ENCODE measurements at regions not wholly inside any gene's neighbourhood (a gene's known extent, or its start where the extent isn't known, plus 50 kb on each side); places are given as distances from the start of the nearest gene placed in this dataset.

DNA sequence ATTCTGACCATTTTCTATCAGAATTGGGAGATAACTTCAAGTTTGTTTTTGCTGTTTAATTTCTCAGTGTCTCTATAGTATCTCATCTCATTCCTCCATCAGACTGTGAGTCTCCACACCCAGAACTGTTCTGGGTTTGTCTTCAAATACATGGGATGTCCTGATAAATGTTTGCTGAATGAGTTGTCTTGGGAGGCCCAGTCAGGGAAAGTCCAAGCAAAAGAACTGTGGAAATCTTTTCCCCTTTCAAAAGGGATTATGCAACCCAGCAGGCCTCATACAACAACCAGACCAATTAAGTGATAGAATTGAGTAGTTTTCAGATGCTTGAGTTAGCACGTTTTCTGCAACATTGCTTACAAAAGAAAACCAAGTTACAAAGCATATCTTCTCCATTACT, 324.4 kb downstream of the BRINP1 start:
- DNase-seq, result no peak

GRCh38 chr9:119047513-119048307, 321.5 kb downstream of the BRINP1 start:
- no peak for DNase-seq

- no peak for DNase-seq
Observed at GRCh38 chr9:119050281-119050680, 319.0 kb downstream of the BRINP1 start.

GRCh38 chr9:119052339-119053030, 316.8 kb downstream of the BRINP1 start:
- no peak for DNase-seq

- no peak for DNase-seq
Observed at GRCh38 chr9:119053070-119053469, 316.2 kb downstream of the BRINP1 start.

- DNase-seq, result no peak
Observed at GRCh38 chr9:119060629-119061385, 308.4 kb downstream of the BRINP1 start.

GRCh38 chr9:119071636-119072035, 297.6 kb downstream of the BRINP1 start:
- no peak for DNase-seq

DNA sequence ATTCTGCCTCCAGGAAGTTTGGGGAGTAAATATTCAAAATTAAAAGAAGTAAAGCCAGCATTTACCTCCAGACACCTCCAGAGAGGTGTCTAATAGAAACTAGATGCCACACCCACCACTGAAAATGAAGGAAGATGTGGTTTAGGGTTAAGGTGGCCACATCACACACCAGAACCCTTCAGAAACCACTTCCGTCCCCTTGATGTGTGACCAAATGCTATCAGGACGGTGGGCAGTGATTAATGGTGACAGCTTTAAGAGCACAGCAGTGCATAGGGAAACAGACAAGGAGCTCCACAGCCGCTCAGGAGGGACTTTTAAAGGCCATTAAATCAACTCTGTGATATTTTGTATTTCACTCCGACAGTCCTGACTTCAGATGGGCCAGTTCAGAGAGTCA, 295.2 kb downstream of the BRINP1 start:
- no peak for DNase-seq

DNA sequence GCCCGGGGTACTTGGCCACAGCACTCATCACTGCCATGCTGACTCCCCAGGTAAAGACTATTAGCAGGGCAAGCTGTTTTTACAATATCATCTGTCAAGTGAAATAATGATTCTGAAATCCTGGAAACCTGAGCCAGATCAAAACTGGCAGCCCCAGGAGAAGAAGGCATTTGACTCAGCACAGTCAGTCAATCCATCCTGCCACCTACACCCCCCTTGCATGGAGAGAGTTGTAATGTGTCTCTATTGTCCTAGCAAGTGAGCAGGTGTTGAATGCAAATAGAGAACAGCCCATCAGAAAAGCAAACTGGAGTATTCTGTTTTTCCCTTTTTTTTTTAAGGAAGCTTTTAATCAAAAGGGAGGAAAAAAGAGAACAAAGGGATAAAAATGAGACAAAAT, 291.2 kb downstream of the BRINP1 start:
- DNase-seq, result no peak

- DNase-seq, result no peak
Observed at GRCh38 chr9:119083673-119084072, 285.6 kb downstream of the BRINP1 start.

- DNase-seq, result no peak
Observed at GRCh38 chr9:119086590-119086989, 282.6 kb downstream of the BRINP1 start.

- DNase-seq, result no peak
Observed at GRCh38 chr9:119088002-119088547, 281.2 kb downstream of the BRINP1 start.

- no peak for DNase-seq
Observed at GRCh38 chr9:119091074-119091473, 278.2 kb downstream of the BRINP1 start.

GRCh38 chr9:119092125-119092524, 277.1 kb downstream of the BRINP1 start:
- no peak for DNase-seq

GRCh38 chr9:119094086-119094485, 275.1 kb downstream of the BRINP1 start:
- no peak for DNase-seq

GRCh38 chr9:119095072-119095471, 274.2 kb downstream of the BRINP1 start:
- DNase-seq, result no peak

GRCh38 chr9:119101048-119101447, 268.2 kb downstream of the BRINP1 start:
- DNase-seq, result no peak

- DNase-seq, result no peak
Observed at GRCh38 chr9:119114681-119115080, 254.6 kb downstream of the BRINP1 start.

Data from GOT3 (cell line).